Activated T-cell treated with anti-CD3 and anti-CD28 coated beads, Interleukin-2, amount 50 U/mL, for 24 hours (primary cell): ENCODE measurements at regions not wholly inside any gene's neighbourhood (a gene's known extent, or its start where the extent isn't known, plus 50 kb on each side); places are given as distances from the start of the nearest gene placed in this dataset.

Source experiments
- DNase-seq: peaks from one replicate; pipeline ENCODE4 v3.0.0-alpha.2; 2020
- H3K27ac Mint-ChIP-seq: 2 replicates; pipeline ENCODE4 v1.8.0; 2020; ENCODE audit warnings: mild to moderate bottlenecking, mixed read lengths
- H3K27me3 Mint-ChIP-seq: 2 replicates; pipeline ENCODE4 v1.8.0; 2020; ENCODE audit warnings: mixed read lengths
- H3K36me3 Mint-ChIP-seq: 2 replicates; pipeline ENCODE4 v1.8.0; 2020; ENCODE audit warnings: low read depth, mixed read lengths
- H3K4me1 Mint-ChIP-seq: 2 replicates; pipeline ENCODE4 v1.8.0; 2020; ENCODE audit warnings: low read depth, mixed read lengths
- H3K4me3 Mint-ChIP-seq: 2 replicates; pipeline ENCODE4 v1.8.0; 2020; ENCODE audit warnings: mild to moderate bottlenecking, moderate library complexity, mixed read lengths
- H3K9me3 Mint-ChIP-seq: 2 replicates; pipeline ENCODE4 v1.8.0; 2020; ENCODE audit warnings: mixed read lengths

- H3K4me1 Mint-ChIP-seq = no peaks in the 10 kb centered on the region
- no peaks in the 10 kb centered on the region for H3K9me3 Mint-ChIP-seq
- no peaks in the 10 kb centered on the region for H3K36me3 Mint-ChIP-seq
- H3K27me3 Mint-ChIP-seq = peaks cover 43% of the 10 kb centered on the region
- H3K27ac Mint-ChIP-seq = no peak overlapping the region
- no peak overlapping the region for H3K4me3 Mint-ChIP-seq
- no peak for DNase-seq
Measured at GRCh38 chr5:2052687-2053086, 170.0 kb upstream of the IRX4 start.

GRCh38 chr5:2049876-2050275, 167.2 kb upstream of the IRX4 start:
- peaks cover 55% of the 10 kb centered on the region for H3K27me3 Mint-ChIP-seq
- H3K9me3 Mint-ChIP-seq = no peaks in the 10 kb centered on the region
- H3K27ac Mint-ChIP-seq = no peak overlapping the region
- no peaks in the 10 kb centered on the region for H3K36me3 Mint-ChIP-seq
- DNase-seq = no peak
- H3K4me1 Mint-ChIP-seq = no peaks in the 10 kb centered on the region
- no peak overlapping the region for H3K4me3 Mint-ChIP-seq

- DNase-seq = no peak
- Mint-ChIP-seq H3K27me3 (peaks cover 60% of the 10 kb centered on the region), H3K4me3 (no peak overlapping the region), H3K36me3 (no peaks in the 10 kb centered on the region), H3K9me3 (no peaks in the 10 kb centered on the region), H3K4me1 (no peaks in the 10 kb centered on the region), H3K27ac (no peak overlapping the region)
Measured at GRCh38 chr5:2048664-2049063, 165.9 kb upstream of the IRX4 start.

GRCh38 chr5:2047341-2047927, 164.7 kb upstream of the IRX4 start:
- no peak overlapping the region for H3K4me3 Mint-ChIP-seq
- no peak for DNase-seq
- no peaks in the 10 kb centered on the region for H3K4me1 Mint-ChIP-seq
- no peaks in the 10 kb centered on the region for H3K36me3 Mint-ChIP-seq
- H3K9me3 Mint-ChIP-seq = no peaks in the 10 kb centered on the region
- peaks cover 57% of the 10 kb centered on the region for H3K27me3 Mint-ChIP-seq
- no peak overlapping the region for H3K27ac Mint-ChIP-seq

- Mint-ChIP-seq H3K4me1 (no peaks in the 10 kb centered on the region), H3K9me3 (no peaks in the 10 kb centered on the region), H3K36me3 (no peaks in the 10 kb centered on the region), H3K27ac (no peak overlapping the region), H3K27me3 (peaks cover 61% of the 10 kb centered on the region), H3K4me3 (no peak overlapping the region)
- no peak for DNase-seq
Measured at GRCh38 chr5:2044041-2044440, 161.3 kb upstream of the IRX4 start.

GRCh38 chr5:2039180-2039531, 156.4 kb upstream of the IRX4 start:
- peaks cover 57% of the 10 kb centered on the region for H3K27me3 Mint-ChIP-seq
- H3K36me3 Mint-ChIP-seq = no peaks in the 10 kb centered on the region
- no peaks in the 10 kb centered on the region for H3K9me3 Mint-ChIP-seq
- no peak overlapping the region for H3K4me3 Mint-ChIP-seq
- no peak overlapping the region for H3K27ac Mint-ChIP-seq
- peaks cover 1% of the 10 kb centered on the region for H3K4me1 Mint-ChIP-seq
- DNase-seq = no peak

GRCh38 chr5:2038321-2039179, 155.8 kb upstream of the IRX4 start:
- H3K36me3 Mint-ChIP-seq = no peaks in the 10 kb centered on the region
- DNase-seq = peak; percentile 80
- no peak overlapping the region for H3K27ac Mint-ChIP-seq
- peaks cover 56% of the 10 kb centered on the region for H3K27me3 Mint-ChIP-seq
- no peaks in the 10 kb centered on the region for H3K9me3 Mint-ChIP-seq
- peaks cover 1% of the 10 kb centered on the region for H3K4me1 Mint-ChIP-seq
- H3K4me3 Mint-ChIP-seq = peak overlapping the region; percentile 62

GRCh38 chr5:2036885-2037284, 154.2 kb upstream of the IRX4 start:
- H3K4me3 Mint-ChIP-seq = no peak overlapping the region
- peaks cover 3% of the 10 kb centered on the region for H3K9me3 Mint-ChIP-seq
- DNase-seq = no peak
- H3K4me1 Mint-ChIP-seq = peaks cover 1% of the 10 kb centered on the region
- peaks cover 67% of the 10 kb centered on the region for H3K27me3 Mint-ChIP-seq
- no peaks in the 10 kb centered on the region for H3K36me3 Mint-ChIP-seq
- no peak overlapping the region for H3K27ac Mint-ChIP-seq

- Mint-ChIP-seq H3K27me3 (peaks cover 73% of the 10 kb centered on the region), H3K36me3 (no peaks in the 10 kb centered on the region), H3K4me1 (no peaks in the 10 kb centered on the region), H3K9me3 (peaks cover 3% of the 10 kb centered on the region), H3K4me3 (no peak overlapping the region), H3K27ac (no peak overlapping the region)
- DNase-seq = no peak
Measured at GRCh38 chr5:2032432-2032831, 149.7 kb upstream of the IRX4 start.

GRCh38 chr5:2031581-2031980, 148.9 kb upstream of the IRX4 start:
- Mint-ChIP-seq H3K36me3 (no peaks in the 10 kb centered on the region), H3K27me3 (peaks cover 66% of the 10 kb centered on the region), H3K27ac (no peak overlapping the region), H3K4me1 (no peaks in the 10 kb centered on the region), H3K4me3 (no peak overlapping the region), H3K9me3 (peaks cover 3% of the 10 kb centered on the region)
- DNase-seq = no peak

- H3K4me1 Mint-ChIP-seq = no peaks in the 10 kb centered on the region
- no peaks in the 10 kb centered on the region for H3K36me3 Mint-ChIP-seq
- peaks cover 6% of the 10 kb centered on the region for H3K9me3 Mint-ChIP-seq
- no peak overlapping the region for H3K4me3 Mint-ChIP-seq
- H3K27ac Mint-ChIP-seq = no peak overlapping the region
- no peak for DNase-seq
- peaks cover 58% of the 10 kb centered on the region for H3K27me3 Mint-ChIP-seq
Measured at GRCh38 chr5:2030131-2030530, 147.4 kb upstream of the IRX4 start.

GRCh38 chr5:2029206-2029605, 146.5 kb upstream of the IRX4 start:
- Mint-ChIP-seq H3K9me3 (peaks cover 6% of the 10 kb centered on the region), H3K36me3 (no peaks in the 10 kb centered on the region), H3K27ac (no peak overlapping the region), H3K4me3 (no peak overlapping the region), H3K4me1 (no peaks in the 10 kb centered on the region), H3K27me3 (peaks cover 52% of the 10 kb centered on the region)
- no peak for DNase-seq

- Mint-ChIP-seq H3K4me3 (no peak overlapping the region), H3K27me3 (peaks cover 49% of the 10 kb centered on the region), H3K4me1 (no peaks in the 10 kb centered on the region), H3K36me3 (no peaks in the 10 kb centered on the region), H3K9me3 (peaks cover 3% of the 10 kb centered on the region), H3K27ac (no peak overlapping the region)
- no peak for DNase-seq
Measured at GRCh38 chr5:2027790-2028189, 145.1 kb upstream of the IRX4 start.

GRCh38 chr5:2024986-2025721, 142.4 kb upstream of the IRX4 start:
- Mint-ChIP-seq H3K4me1 (no peaks in the 10 kb centered on the region), H3K27ac (no peak overlapping the region), H3K36me3 (no peaks in the 10 kb centered on the region), H3K27me3 (peaks cover 38% of the 10 kb centered on the region), H3K4me3 (no peak overlapping the region), H3K9me3 (peaks cover 3% of the 10 kb centered on the region)
- DNase-seq = no peak

GRCh38 chr5:2023196-2023595, 140.5 kb upstream of the IRX4 start:
- Mint-ChIP-seq H3K36me3 (no peaks in the 10 kb centered on the region), H3K27me3 (peaks cover 30% of the 10 kb centered on the region), H3K27ac (no peak overlapping the region), H3K9me3 (peaks cover 3% of the 10 kb centered on the region), H3K4me1 (no peaks in the 10 kb centered on the region), H3K4me3 (no peak overlapping the region)
- DNase-seq = no peak
